SK-N-MC (cell line): ENCODE measurements at regions not wholly inside any gene's neighbourhood (a gene's known extent, or its start where the extent isn't known, plus 50 kb on each side); places are given as distances from the start of the nearest gene placed in this dataset.

ENCODE experiments used
- EZH2 ChIP-seq: fragments of 200-600 bp; sonication (generic); IDR thresholded peaks from one replicate; pipeline ENCODE4 v1.6.1; 2017; ENCODE audit warnings: antibody characterized with exemption
- FOXP2 ChIP-seq: optimal IDR thresholded peaks from 2 replicates; pipeline ENCODE3; 2011; ENCODE audit warnings: mild to moderate bottlenecking, moderate library complexity; ENCODE audit not compliant: insufficient read depth; ENCODE audit errors: extremely low read length, control extremely low read depth
- POLR2AphosphoS5 ChIP-seq: IDR thresholded peaks from 2 replicates; pipeline ENCODE4 v1.6.1; 2012; ENCODE audit warnings: mild to moderate bottlenecking, low read depth, low read length, borderline replicate concordance

GRCh38 chr6:56864171-56864616, 90.7 kb upstream of the BEND6 start:
- TF ChIP-seq EZH2 (no peak), FOXP2 (no peak), POLR2AphosphoS5 (no peak)
